Type B pancreatic cell (in vitro differentiated cells): ENCODE measurements at regions not wholly inside any gene's neighbourhood (a gene's known extent, or its start where the extent isn't known, plus 50 kb on each side); places are given as distances from the start of the nearest gene placed in this dataset.

Experiments used
- DNase-seq: peaks from one replicate; pipeline ENCODE4 v3.0.0; 2021; ENCODE audit warnings: mixed read lengths; ENCODE audit not compliant: unreplicated experiment; ENCODE audit errors: extremely low spot score
- H3K27ac Mint-ChIP-seq: 2 replicates; pipeline ENCODE4 v1.8.0; 2021; ENCODE audit warnings: mild to moderate bottlenecking, mixed read lengths
- H3K27me3 Mint-ChIP-seq: 2 replicates; pipeline ENCODE4 v1.8.0; 2021; ENCODE audit warnings: mixed read lengths
- H3K36me3 Mint-ChIP-seq: 2 replicates; pipeline ENCODE4 v1.8.0; 2021; ENCODE audit warnings: mixed read lengths
- H3K4me1 Mint-ChIP-seq: one replicate; pipeline ENCODE4 v1.8.0; 2021; ENCODE audit warnings: mixed read lengths; ENCODE audit not compliant: unreplicated experiment
- H3K4me3 Mint-ChIP-seq: 2 replicates; pipeline ENCODE4 v1.8.0; 2021; ENCODE audit warnings: mild to moderate bottlenecking, mixed read lengths
- H3K9me3 Mint-ChIP-seq: 2 replicates; pipeline ENCODE4 v1.8.0; 2021; ENCODE audit warnings: mixed read lengths
- CTCF ChIP-seq: fragments of 200-600 bp; sonication (generic); conservative IDR thresholded peaks from 2 replicates; pipeline ENCODE4 v1.5.0; 2021; ENCODE audit warnings: antibody characterized with exemption, mild to moderate bottlenecking

GRCh38 chr11:80420374-80420773, 979.5 kb upstream of the TENM4 start:
- Mint-ChIP-seq H3K4me3 (no peak overlapping the region), H3K4me1 (peaks cover 4% of the 10 kb centered on the region), H3K27me3 (no peaks in the 10 kb centered on the region), H3K36me3 (no peaks in the 10 kb centered on the region), H3K27ac (no peak overlapping the region), H3K9me3 (no peaks in the 10 kb centered on the region)
- DNase-seq: no peak
- TF ChIP-seq CTCF: no peak

- Mint-ChIP-seq H3K4me1 (no peaks in the 10 kb centered on the region), H3K27ac (no peak overlapping the region), H3K4me3 (no peak overlapping the region), H3K36me3 (no peaks in the 10 kb centered on the region), H3K9me3 (no peaks in the 10 kb centered on the region), H3K27me3 (no peaks in the 10 kb centered on the region)
- no peak for TF ChIP-seq CTCF
- DNase-seq: no peak
Observed at GRCh38 chr11:80417681-80418080, 976.9 kb upstream of the TENM4 start.

- Mint-ChIP-seq H3K4me1 (no peaks in the 10 kb centered on the region), H3K4me3 (no peak overlapping the region), H3K9me3 (no peaks in the 10 kb centered on the region), H3K27me3 (no peaks in the 10 kb centered on the region), H3K36me3 (no peaks in the 10 kb centered on the region), H3K27ac (no peak overlapping the region)
- DNase-seq: no peak
- no peak for TF ChIP-seq CTCF
Observed at GRCh38 chr11:80415580-80415979, 974.8 kb upstream of the TENM4 start.

- H3K27me3 Mint-ChIP-seq: no peaks in the 10 kb centered on the region
- DNase-seq: no peak
- TF ChIP-seq CTCF: no peak
- H3K9me3 Mint-ChIP-seq: no peaks in the 10 kb centered on the region
- no peak overlapping the region for H3K4me3 Mint-ChIP-seq
- H3K27ac Mint-ChIP-seq: no peak overlapping the region
- H3K36me3 Mint-ChIP-seq: no peaks in the 10 kb centered on the region
- H3K4me1 Mint-ChIP-seq: no peaks in the 10 kb centered on the region
Observed at GRCh38 chr11:80414181-80415165, 973.6 kb upstream of the TENM4 start.

GRCh38 chr11:80412604-80413003, 971.8 kb upstream of the TENM4 start:
- Mint-ChIP-seq H3K4me1 (no peaks in the 10 kb centered on the region), H3K4me3 (no peak overlapping the region), H3K27me3 (no peaks in the 10 kb centered on the region), H3K27ac (no peak overlapping the region), H3K36me3 (no peaks in the 10 kb centered on the region), H3K9me3 (no peaks in the 10 kb centered on the region)
- no peak for DNase-seq
- TF ChIP-seq CTCF: no peak
